Endothelial cell of umbilical vein (primary cell): ENCODE measurements at regions not wholly inside any gene's neighbourhood (a gene's known extent, or its start where the extent isn't known, plus 50 kb on each side); places are given as distances from the start of the nearest gene placed in this dataset.

Source experiments
- CTCF ChIP-seq, 2 donors: IDR thresholded peaks; 1 replicate in 1 of 2; 2 replicates in 1 of 2; pipeline ENCODE4 v1.5.1; 2011; ENCODE audit warnings: low read length in 2 of 2, mild to moderate bottlenecking in 2 of 2, moderate library complexity in 2 of 2, control low read depth in 1 of 2, inconsistent platforms in 1 of 2, low read depth in 1 of 2; ENCODE audit not compliant: insufficient read depth in 1 of 2; ENCODE audit errors: extremely low read depth in 1 of 2
- EZH2 ChIP-seq: IDR thresholded peaks from 2 replicates; pipeline ENCODE4 v1.6.1; 2012; ENCODE audit warnings: borderline replicate concordance, low read depth, mild to moderate bottlenecking, moderate library complexity, low read length, inconsistent platforms; ENCODE audit not compliant: severe bottlenecking

DNA sequence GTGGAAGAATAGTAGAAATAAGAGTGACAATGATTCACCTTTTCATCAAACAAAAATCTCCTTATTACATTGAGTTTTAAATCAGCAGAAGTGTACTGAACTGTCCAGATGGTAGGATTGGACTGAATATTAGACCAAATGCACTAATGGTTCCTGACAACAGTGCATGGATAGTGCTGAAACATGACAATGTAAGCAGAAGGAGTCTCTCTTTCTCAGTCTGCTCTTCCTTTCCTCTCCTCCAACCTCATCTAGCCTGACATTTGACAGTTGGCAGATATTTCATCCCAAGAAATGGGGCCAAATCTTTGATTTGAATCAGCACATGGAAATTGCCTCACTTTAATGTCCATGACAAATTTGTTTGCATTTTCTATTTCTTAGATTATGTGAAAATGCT, 225.1 kb upstream of the PLSCR5 start:
- TF ChIP-seq EZH2 (no peak), CTCF (IDR thresholded peaks at IDR 0.05; ENCODE audit: extremely low read depth in 1 of 2, insufficient read depth in 1 of 2, low read depth in 1 of 2, low read length in 2 of 2) (no peak)
